GM12878 (cell line): ENCODE measurements at regions not wholly inside any gene's neighbourhood (a gene's known extent, or its start where the extent isn't known, plus 50 kb on each side); places are given as distances from the start of the nearest gene placed in this dataset.

Experiments used
- ATAC-seq: fragments of 200-7000 bp; cut with Tn5 transposase; 3 replicates; pipeline ENCODE4 v1.9.1; 2020; ENCODE audit warnings: mild to moderate bottlenecking, moderate library complexity
- BruUV-seq: library from RNA; stranded (reverse); fragments of 400-500 nt; replicated peaks from 2 replicates; lab custom pipeline; 2021; lab: Mats Ljungman, UMichigan
- CTCF ChIA-PET: fragments of 300-600 bp; sonication (Branson Sonifier 250); formaldehyde crosslinking; extraction: SDS; loops from one replicate; lab custom pipeline; 2021; ENCODE audit warnings: inconsistent platforms; lab: Yijun Ruan, JAX
- POLR2A ChIA-PET: fragments of 350-600 bp; formaldehyde crosslinking; extraction: SDS; loops from one replicate; lab custom pipeline; 2021; ENCODE audit warnings: inconsistent platforms; lab: Charles Lee
- RAD21 ChIA-PET: fragments of 300-600 bp; sonication (Branson Sonifier 250); formaldehyde crosslinking; loops from one replicate; lab custom pipeline; 2023; ENCODE audit warnings: antibody characterized with exemption; ENCODE audit not compliant: unreplicated experiment; lab: Charles Lee
- SMC1A ChIA-PET: fragments of 300-600 bp; sonication (Branson Sonifier 250); formaldehyde crosslinking; loops from one replicate; lab custom pipeline; 2023; ENCODE audit not compliant: unreplicated experiment, uncharacterized antibody; lab: Charles Lee
- DNase-seq: peaks from one replicate; pipeline ENCODE4 v3.0.0-alpha.2; 2011; ENCODE audit warnings: low read depth, low spot score
- FAIRE-seq: peaks from 3 replicates; lab custom pipeline; 2011; peaks lifted over from hg19 to GRCh38; lab: Jason Lieb, UNC
- H2AFZ ChIP-seq: 2 replicates; pipeline ENCODE4 v1.6.0; 2011; ENCODE audit warnings: low read depth, low read length, control low read depth; ENCODE audit not compliant: control insufficient read depth
- H3K27ac ChIP-seq: 2 replicates; pipeline ENCODE4 v1.5.1; 2011; ENCODE audit warnings: control low read depth; ENCODE audit not compliant: control insufficient read depth, insufficient read depth
- H3K27me3 ChIP-seq, 2 experiments: replicated peaks in 1 of 2; 2 replicates each; pipeline versions ENCODE4 v1.6.0 to v1.6.1; 2011; ENCODE audit warnings: low read length in 1 of 2; ENCODE audit not compliant: control insufficient read depth in 2 of 2, insufficient read depth in 2 of 2
- H3K36me3 ChIP-seq, 2 experiments: 2 replicates each; pipeline ENCODE4 v1.5.1; 2011; ENCODE audit warnings: low read length in 1 of 2; ENCODE audit not compliant: control insufficient read depth in 2 of 2, insufficient read depth in 2 of 2
- H3K4me1 ChIP-seq: 2 replicates; pipeline ENCODE4 v1.6.1; 2011; ENCODE audit warnings: mild to moderate bottlenecking, low read length, moderate library complexity, mixed read lengths; ENCODE audit not compliant: control insufficient read depth, insufficient read depth
- H3K4me2 ChIP-seq: 2 replicates; pipeline ENCODE4 v1.6.0; 2011; ENCODE audit warnings: control low read depth; ENCODE audit not compliant: control insufficient read depth, insufficient read depth
- H3K4me3 ChIP-seq: fragments of 200-600 bp; sonication (generic); 2 replicates; pipeline ENCODE4 v1.5.1; 2016
- H3K79me2 ChIP-seq: 2 replicates; pipeline ENCODE4 v1.6.0; 2011; ENCODE audit warnings: low read length; ENCODE audit not compliant: control insufficient read depth, insufficient read depth
- H3K9ac ChIP-seq: 2 replicates; pipeline ENCODE4 v1.8.0; 2011; ENCODE audit warnings: low read length, control low read depth, mixed read lengths; ENCODE audit not compliant: control insufficient read depth, insufficient read depth
- H3K9me3 ChIP-seq: replicated peaks from 3 replicates; pipeline ENCODE4 v1.5.1; 2011; ENCODE audit warnings: mild to moderate bottlenecking, low read length; ENCODE audit not compliant: control insufficient read depth, insufficient read depth
- H4K20me1 ChIP-seq: 2 replicates; pipeline ENCODE4 v1.6.0; 2011; ENCODE audit not compliant: control insufficient read depth, insufficient read depth
- CREB1 ChIP-seq: IDR thresholded peaks from 2 replicates; pipeline ENCODE4 v1.6.1; 2012; ENCODE audit warnings: low read depth, mild to moderate bottlenecking, inconsistent platforms
- CREM ChIP-seq: IDR thresholded peaks from 2 replicates; pipeline ENCODE4 v1.6.1; 2014; ENCODE audit warnings: antibody characterized with exemption, low read depth
- EED ChIP-seq: sonication (generic); IDR thresholded peaks from 2 replicates; pipeline ENCODE4 v1.6.1; 2016; ENCODE audit warnings: antibody characterized with exemption, low read depth
- POU2F2 ChIP-seq: IDR thresholded peaks from 3 replicates; pipeline ENCODE4 v1.6.1; 2011; ENCODE audit warnings: low read depth, mild to moderate bottlenecking, low read length, borderline replicate concordance
- RELA ChIP-seq: fragments of 450-650 bp; IDR thresholded peaks from 2 replicates; pipeline ENCODE4 v1.8.0; 2014; ENCODE audit warnings: borderline replicate concordance; ENCODE audit not compliant: partially characterized antibody
- SIN3A ChIP-seq: IDR thresholded peaks from 2 replicates; pipeline ENCODE4 v1.6.1; 2012; ENCODE audit warnings: low read depth, low read length, improper control_type of control experiment
- WGBS: methylation state at CpG from one replicate; pipeline ENCODE4 v1.1.6; 2016; ENCODE audit warnings: low lambda C conversion rate; ENCODE audit not compliant: insufficient replicate concordance, insufficient coverage; ENCODE audit errors: missing lambda C conversion rate; 5-methylcytosine and 5-hydroxymethylcytosine counted together
- in situ Hi-C: fragments of 300-500 bp; cut with MboI; formaldehyde crosslinking; loops from 9 replicates; pipeline ENCODE4 v1.14.3; 2018; ENCODE audit warnings: mixed read lengths
- intact Hi-C: fragments of 100-400 bp; cut with micrococcal nuclease; formaldehyde crosslinking; loops from one replicate; pipeline ENCODE4 v1.14.2; 2022; ENCODE audit not compliant: unreplicated experiment
- TF ChIP-seq, protein P1 (sequence below): IDR thresholded peaks from 2 replicates; pipeline ENCODE4 v1.6.1; 2012; ENCODE audit warnings: mild to moderate bottlenecking, low read depth, low read length
- TF ChIP-seq, protein P2 (sequence below): IDR thresholded peaks from 2 replicates; pipeline ENCODE4 v1.6.1; 2011; ENCODE audit warnings: mild to moderate bottlenecking, low read depth, low read length, moderate library complexity; ENCODE audit not compliant: insufficient replicate concordance
- TF ChIP-seq, protein P3 (sequence below): fragments of 450-650 bp; IDR thresholded peaks from 2 replicates; pipeline ENCODE4 v1.6.1; 2016; ENCODE audit warnings: mild to moderate bottlenecking
- TF ChIP-seq, protein P4 (sequence below): fragments of 150-350 bp; IDR thresholded peaks from 2 replicates; pipeline ENCODE4 v1.6.1; 2016; ENCODE audit warnings: low read depth, low read length
- TF ChIP-seq, protein P5 (sequence below): IDR thresholded peaks from 2 replicates; pipeline ENCODE4 v1.6.1; 2012; ENCODE audit warnings: low read length, inconsistent platforms

DNA sequence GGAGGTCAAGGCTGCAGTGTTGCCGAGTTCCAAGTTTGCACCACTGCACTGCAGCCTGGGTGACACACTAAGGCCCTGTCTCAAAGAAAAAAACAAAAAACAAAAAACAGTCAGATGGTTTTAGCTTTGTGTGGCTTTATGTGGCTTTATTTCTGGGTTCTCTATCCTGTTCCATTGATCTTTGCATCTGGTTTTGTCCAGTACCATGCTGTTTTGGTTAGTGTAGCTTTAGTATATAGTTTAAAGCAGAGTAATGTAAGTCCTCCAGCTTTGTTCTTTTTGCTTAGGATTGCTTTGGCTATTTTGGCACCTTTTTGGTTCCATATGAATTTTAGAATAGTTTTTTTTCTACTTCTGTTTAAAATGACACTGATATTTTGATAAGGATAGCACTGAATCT lies 225.5 kb downstream of the HDGFL1 start (continued):
- TF ChIP-seq, protein P1, sequence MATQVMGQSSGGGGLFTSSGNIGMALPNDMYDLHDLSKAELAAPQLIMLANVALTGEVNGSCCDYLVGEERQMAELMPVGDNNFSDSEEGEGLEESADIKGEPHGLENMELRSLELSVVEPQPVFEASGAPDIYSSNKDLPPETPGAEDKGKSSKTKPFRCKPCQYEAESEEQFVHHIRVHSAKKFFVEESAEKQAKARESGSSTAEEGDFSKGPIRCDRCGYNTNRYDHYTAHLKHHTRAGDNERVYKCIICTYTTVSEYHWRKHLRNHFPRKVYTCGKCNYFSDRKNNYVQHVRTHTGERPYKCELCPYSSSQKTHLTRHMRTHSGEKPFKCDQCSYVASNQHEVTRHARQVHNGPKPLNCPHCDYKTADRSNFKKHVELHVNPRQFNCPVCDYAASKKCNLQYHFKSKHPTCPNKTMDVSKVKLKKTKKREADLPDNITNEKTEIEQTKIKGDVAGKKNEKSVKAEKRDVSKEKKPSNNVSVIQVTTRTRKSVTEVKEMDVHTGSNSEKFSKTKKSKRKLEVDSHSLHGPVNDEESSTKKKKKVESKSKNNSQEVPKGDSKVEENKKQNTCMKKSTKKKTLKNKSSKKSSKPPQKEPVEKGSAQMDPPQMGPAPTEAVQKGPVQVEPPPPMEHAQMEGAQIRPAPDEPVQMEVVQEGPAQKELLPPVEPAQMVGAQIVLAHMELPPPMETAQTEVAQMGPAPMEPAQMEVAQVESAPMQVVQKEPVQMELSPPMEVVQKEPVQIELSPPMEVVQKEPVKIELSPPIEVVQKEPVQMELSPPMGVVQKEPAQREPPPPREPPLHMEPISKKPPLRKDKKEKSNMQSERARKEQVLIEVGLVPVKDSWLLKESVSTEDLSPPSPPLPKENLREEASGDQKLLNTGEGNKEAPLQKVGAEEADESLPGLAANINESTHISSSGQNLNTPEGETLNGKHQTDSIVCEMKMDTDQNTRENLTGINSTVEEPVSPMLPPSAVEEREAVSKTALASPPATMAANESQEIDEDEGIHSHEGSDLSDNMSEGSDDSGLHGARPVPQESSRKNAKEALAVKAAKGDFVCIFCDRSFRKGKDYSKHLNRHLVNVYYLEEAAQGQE, result no peak
- TF ChIP-seq, protein P2, sequence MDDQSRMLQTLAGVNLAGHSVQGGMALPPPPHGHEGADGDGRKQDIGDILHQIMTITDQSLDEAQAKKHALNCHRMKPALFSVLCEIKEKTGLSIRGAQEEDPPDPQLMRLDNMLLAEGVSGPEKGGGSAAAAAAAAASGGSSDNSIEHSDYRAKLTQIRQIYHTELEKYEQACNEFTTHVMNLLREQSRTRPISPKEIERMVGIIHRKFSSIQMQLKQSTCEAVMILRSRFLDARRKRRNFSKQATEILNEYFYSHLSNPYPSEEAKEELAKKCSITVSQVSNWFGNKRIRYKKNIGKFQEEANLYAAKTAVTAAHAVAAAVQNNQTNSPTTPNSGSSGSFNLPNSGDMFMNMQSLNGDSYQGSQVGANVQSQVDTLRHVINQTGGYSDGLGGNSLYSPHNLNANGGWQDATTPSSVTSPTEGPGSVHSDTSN, result no peak
- no peak for TF ChIP-seq SIN3A
- TF ChIP-seq, protein P3, sequence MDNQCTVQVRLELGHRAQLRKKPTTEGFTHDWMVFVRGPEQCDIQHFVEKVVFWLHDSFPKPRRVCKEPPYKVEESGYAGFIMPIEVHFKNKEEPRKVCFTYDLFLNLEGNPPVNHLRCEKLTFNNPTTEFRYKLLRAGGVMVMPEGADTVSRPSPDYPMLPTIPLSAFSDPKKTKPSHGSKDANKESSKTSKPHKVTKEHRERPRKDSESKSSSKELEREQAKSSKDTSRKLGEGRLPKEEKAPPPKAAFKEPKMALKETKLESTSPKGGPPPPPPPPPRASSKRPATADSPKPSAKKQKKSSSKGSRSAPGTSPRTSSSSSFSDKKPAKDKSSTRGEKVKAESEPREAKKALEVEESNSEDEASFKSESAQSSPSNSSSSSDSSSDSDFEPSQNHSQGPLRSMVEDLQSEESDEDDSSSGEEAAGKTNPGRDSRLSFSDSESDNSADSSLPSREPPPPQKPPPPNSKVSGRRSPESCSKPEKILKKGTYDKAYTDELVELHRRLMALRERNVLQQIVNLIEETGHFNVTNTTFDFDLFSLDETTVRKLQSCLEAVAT, result no peak

DNA sequence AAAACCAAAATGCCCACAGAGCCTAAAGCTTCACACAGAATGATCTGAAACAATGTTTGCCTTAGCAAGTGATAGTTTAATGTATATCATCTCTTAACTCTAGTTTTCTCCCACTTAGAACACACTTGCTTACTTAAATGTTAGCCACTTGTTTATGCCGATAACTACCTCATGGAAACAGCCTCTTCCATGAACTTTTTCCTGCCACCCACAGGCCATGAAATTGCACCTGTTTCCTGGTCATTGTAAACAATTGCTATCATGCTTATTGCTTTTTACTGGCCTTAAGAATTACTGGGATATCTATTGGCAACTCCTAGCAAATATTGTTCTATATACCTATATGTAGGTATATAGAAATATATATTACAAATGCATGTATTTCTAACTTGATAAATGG lies 231.1 kb downstream of the HDGFL1 start:
- WGBS, result 56% methylated on average over 1 of the region's 1 CpG
- no peaks in the 10 kb centered on the region for H3K27me3 ChIP-seq
- H2AFZ ChIP-seq, result no peak overlapping the region
- CTCF ChIA-PET, result no interaction called here
- ATAC-seq (no peak), DNase-seq (no peak), FAIRE-seq (no peak)
- no peak overlapping the region for H3K4me3 ChIP-seq
- no peak overlapping the region for H3K9ac ChIP-seq
- H3K27ac ChIP-seq, result no peak overlapping the region
- intact Hi-C loops, result no loop called here
- H3K9me3 ChIP-seq, result no peaks in the 10 kb centered on the region; the same call in 2 of the 3 replicates
- no TSS peak for BruUV-seq
- no peaks in the 10 kb centered on the region for H3K36me3 ChIP-seq
- no peaks in the 10 kb centered on the region for H3K4me1 ChIP-seq
- H4K20me1 ChIP-seq, result no peaks in the 10 kb centered on the region
- SMC1A ChIA-PET, result no interaction called here
- no peaks in the 10 kb centered on the region for H3K79me2 ChIP-seq
- no peak overlapping the region for H3K4me2 ChIP-seq
- in situ Hi-C loops, result no loop called here
- POLR2A ChIA-PET, result no interaction called here
- RAD21 ChIA-PET, result no interaction called here
- TF ChIP-seq RELA (no peak), CREB1 (no peak), CREM (no peak), POU2F2 (no peak), EED (no peak)
- TF ChIP-seq, protein P4, sequence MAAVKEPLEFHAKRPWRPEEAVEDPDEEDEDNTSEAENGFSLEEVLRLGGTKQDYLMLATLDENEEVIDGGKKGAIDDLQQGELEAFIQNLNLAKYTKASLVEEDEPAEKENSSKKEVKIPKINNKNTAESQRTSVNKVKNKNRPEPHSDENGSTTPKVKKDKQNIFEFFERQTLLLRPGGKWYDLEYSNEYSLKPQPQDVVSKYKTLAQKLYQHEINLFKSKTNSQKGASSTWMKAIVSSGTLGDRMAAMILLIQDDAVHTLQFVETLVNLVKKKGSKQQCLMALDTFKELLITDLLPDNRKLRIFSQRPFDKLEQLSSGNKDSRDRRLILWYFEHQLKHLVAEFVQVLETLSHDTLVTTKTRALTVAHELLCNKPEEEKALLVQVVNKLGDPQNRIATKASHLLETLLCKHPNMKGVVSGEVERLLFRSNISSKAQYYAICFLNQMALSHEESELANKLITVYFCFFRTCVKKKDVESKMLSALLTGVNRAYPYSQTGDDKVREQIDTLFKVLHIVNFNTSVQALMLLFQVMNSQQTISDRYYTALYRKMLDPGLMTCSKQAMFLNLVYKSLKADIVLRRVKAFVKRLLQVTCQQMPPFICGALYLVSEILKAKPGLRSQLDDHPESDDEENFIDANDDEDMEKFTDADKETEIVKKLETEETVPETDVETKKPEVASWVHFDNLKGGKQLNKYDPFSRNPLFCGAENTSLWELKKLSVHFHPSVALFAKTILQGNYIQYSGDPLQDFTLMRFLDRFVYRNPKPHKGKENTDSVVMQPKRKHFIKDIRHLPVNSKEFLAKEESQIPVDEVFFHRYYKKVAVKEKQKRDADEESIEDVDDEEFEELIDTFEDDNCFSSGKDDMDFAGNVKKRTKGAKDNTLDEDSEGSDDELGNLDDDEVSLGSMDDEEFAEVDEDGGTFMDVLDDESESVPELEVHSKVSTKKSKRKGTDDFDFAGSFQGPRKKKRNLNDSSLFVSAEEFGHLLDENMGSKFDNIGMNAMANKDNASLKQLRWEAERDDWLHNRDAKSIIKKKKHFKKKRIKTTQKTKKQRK, result no peak
- TF ChIP-seq, protein P5, sequence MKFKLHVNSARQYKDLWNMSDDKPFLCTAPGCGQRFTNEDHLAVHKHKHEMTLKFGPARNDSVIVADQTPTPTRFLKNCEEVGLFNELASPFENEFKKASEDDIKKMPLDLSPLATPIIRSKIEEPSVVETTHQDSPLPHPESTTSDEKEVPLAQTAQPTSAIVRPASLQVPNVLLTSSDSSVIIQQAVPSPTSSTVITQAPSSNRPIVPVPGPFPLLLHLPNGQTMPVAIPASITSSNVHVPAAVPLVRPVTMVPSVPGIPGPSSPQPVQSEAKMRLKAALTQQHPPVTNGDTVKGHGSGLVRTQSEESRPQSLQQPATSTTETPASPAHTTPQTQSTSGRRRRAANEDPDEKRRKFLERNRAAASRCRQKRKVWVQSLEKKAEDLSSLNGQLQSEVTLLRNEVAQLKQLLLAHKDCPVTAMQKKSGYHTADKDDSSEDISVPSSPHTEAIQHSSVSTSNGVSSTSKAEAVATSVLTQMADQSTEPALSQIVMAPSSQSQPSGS, result no peak
